ENCODE measurements at regions not wholly inside any gene's neighbourhood (a gene's known extent, or its start where the extent isn't known, plus 50 kb on each side); places are given as distances from the start of the nearest gene placed in this dataset.

DNA sequence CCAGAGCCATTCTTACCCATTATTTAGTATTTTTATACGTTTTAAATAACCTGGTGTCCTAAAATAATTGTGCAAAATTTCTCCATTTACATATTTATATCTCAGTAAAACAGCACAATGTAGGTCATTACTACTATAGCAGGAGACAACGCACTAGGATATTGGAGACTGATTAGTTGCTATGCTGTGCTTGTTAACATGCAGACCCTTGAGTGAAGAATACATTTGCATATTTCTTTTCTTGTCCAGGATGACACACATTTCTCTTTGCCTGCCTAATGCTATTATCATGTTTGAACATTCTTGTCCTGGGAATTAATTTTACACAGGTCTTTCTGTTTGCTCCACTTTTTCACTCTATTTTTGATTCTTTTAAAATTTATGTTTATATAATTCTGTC lies 823.8 kb upstream of the ATXN8OS start:
- CTCF ChIA-PET: no interaction called here
- no peaks in the 10 kb centered on the region for H3K9me3 ChIP-seq (ENCODE audit: low read length)
- ATAC-seq: no peak
- H3K4me2 ChIP-seq (ENCODE audit: low read length): no peak overlapping the region
- no peak overlapping the region for H3K27ac ChIP-seq (ENCODE audit: low read length)
- intact Hi-C loops (cut with micrococcal nuclease): no loop called here
- no TSS peak for BruUV-seq (replicated peaks)
- no peak overlapping the region for H3K4me3 ChIP-seq (ENCODE audit: low read length)
- no peaks in the 10 kb centered on the region for H3F3A ChIP-seq (ENCODE audit: low read length, unreplicated experiment)
- no peak for DNase-seq
- H4K20me1 ChIP-seq (ENCODE audit: low read length): no peaks in the 10 kb centered on the region
- POLR2A ChIA-PET (ENCODE audit: unreplicated experiment): no interaction called here
- H3K9ac ChIP-seq (ENCODE audit: low read length): no peak overlapping the region
- H3K9me2 ChIP-seq (replicated peaks; ENCODE audit: low read length): no peaks in the 10 kb centered on the region
- H3K36me3 ChIP-seq (ENCODE audit: low read depth, low read length): no peaks in the 10 kb centered on the region
- no peaks in the 10 kb centered on the region for H3K4me1 ChIP-seq (ENCODE audit: insufficient read depth, low read length)
- H3K27me3 ChIP-seq (ENCODE audit: low read length): no peaks in the 10 kb centered on the region
- H2AFZ ChIP-seq (ENCODE audit: low read length): no peak overlapping the region
- H3K79me2 ChIP-seq (ENCODE audit: low read length): no peaks in the 10 kb centered on the region
- TF ChIP-seq EZH2 (IDR thresholded peaks at IDR 0.05; ENCODE audit: low read length, unreplicated experiment) (no peak), EZH2phosphoT487 (IDR thresholded peaks at IDR 0.05; ENCODE audit: borderline replicate concordance, low read length) (no peak)
- TF ChIP-seq, protein P1, sequence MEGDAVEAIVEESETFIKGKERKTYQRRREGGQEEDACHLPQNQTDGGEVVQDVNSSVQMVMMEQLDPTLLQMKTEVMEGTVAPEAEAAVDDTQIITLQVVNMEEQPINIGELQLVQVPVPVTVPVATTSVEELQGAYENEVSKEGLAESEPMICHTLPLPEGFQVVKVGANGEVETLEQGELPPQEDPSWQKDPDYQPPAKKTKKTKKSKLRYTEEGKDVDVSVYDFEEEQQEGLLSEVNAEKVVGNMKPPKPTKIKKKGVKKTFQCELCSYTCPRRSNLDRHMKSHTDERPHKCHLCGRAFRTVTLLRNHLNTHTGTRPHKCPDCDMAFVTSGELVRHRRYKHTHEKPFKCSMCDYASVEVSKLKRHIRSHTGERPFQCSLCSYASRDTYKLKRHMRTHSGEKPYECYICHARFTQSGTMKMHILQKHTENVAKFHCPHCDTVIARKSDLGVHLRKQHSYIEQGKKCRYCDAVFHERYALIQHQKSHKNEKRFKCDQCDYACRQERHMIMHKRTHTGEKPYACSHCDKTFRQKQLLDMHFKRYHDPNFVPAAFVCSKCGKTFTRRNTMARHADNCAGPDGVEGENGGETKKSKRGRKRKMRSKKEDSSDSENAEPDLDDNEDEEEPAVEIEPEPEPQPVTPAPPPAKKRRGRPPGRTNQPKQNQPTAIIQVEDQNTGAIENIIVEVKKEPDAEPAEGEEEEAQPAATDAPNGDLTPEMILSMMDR (conservative IDR thresholded peaks at IDR 0.05; ENCODE audit: low read depth, low read length): no peak

GRCh38 chr13:69283301-69283700 lies 824.3 kb upstream of the ATXN8OS start:
- DNase-seq (no peak), ATAC-seq (no peak)
- Histone ChIP-seq H3K36me3 (ENCODE audit: low read depth, low read length) (no peaks in the 10 kb centered on the region), H3K27ac (ENCODE audit: low read length) (no peak overlapping the region), H3K27me3 (ENCODE audit: low read length) (no peaks in the 10 kb centered on the region), H3K79me2 (ENCODE audit: low read length) (no peaks in the 10 kb centered on the region), H3K4me2 (ENCODE audit: low read length) (no peak overlapping the region), H3K9me2 (replicated peaks; ENCODE audit: low read length) (no peaks in the 10 kb centered on the region), H3K9ac (ENCODE audit: low read length) (no peak overlapping the region), H4K20me1 (ENCODE audit: low read length) (no peaks in the 10 kb centered on the region), H2AFZ (ENCODE audit: low read length) (no peak overlapping the region), H3F3A (ENCODE audit: low read length, unreplicated experiment) (no peaks in the 10 kb centered on the region), H3K9me3 (ENCODE audit: low read length) (no peaks in the 10 kb centered on the region), H3K4me1 (ENCODE audit: insufficient read depth, low read length) (no peaks in the 10 kb centered on the region), H3K4me3 (ENCODE audit: low read length) (no peak overlapping the region)
- BruUV-seq (replicated peaks): no TSS peak
- TF ChIP-seq EZH2phosphoT487 (IDR thresholded peaks at IDR 0.05; ENCODE audit: borderline replicate concordance, low read length) (no peak), EZH2 (IDR thresholded peaks at IDR 0.05; ENCODE audit: low read length, unreplicated experiment) (no peak)
- TF ChIP-seq, protein P1 (conservative IDR thresholded peaks at IDR 0.05; ENCODE audit: low read depth, low read length): no peak
- ChIA-PET POLR2A (ENCODE audit: unreplicated experiment) (no interaction called here), CTCF (no interaction called here)
- intact Hi-C loops (cut with micrococcal nuclease): no loop called here

- Histone ChIP-seq H3K4me3 (ENCODE audit: low read length) (no peak overlapping the region), H3K36me3 (ENCODE audit: low read depth, low read length) (no peaks in the 10 kb centered on the region), H3K79me2 (ENCODE audit: low read length) (no peaks in the 10 kb centered on the region), H3K9ac (ENCODE audit: low read length) (no peak overlapping the region), H2AFZ (ENCODE audit: low read length) (no peak overlapping the region), H3K9me3 (ENCODE audit: low read length) (no peaks in the 10 kb centered on the region), H3K4me1 (ENCODE audit: insufficient read depth, low read length) (no peaks in the 10 kb centered on the region), H3F3A (ENCODE audit: low read length, unreplicated experiment) (no peaks in the 10 kb centered on the region), H3K27ac (ENCODE audit: low read length) (no peak overlapping the region), H3K27me3 (ENCODE audit: low read length) (no peaks in the 10 kb centered on the region), H4K20me1 (ENCODE audit: low read length) (no peaks in the 10 kb centered on the region), H3K9me2 (replicated peaks; ENCODE audit: low read length) (no peaks in the 10 kb centered on the region), H3K4me2 (ENCODE audit: low read length) (no peak overlapping the region)
- ATAC-seq: no peak
- POLR2A ChIA-PET (ENCODE audit: unreplicated experiment): no interaction called here
- TF ChIP-seq EZH2 (IDR thresholded peaks at IDR 0.05; ENCODE audit: low read length, unreplicated experiment) (no peak), EZH2phosphoT487 (IDR thresholded peaks at IDR 0.05; ENCODE audit: borderline replicate concordance, low read length) (no peak)
- TF ChIP-seq, protein P1 (conservative IDR thresholded peaks at IDR 0.05; ENCODE audit: low read depth, low read length): no peak
- intact Hi-C loops (cut with micrococcal nuclease): no loop called here
- CTCF ChIA-PET: no interaction called here
- BruUV-seq (replicated peaks): no TSS peak
- no peak for DNase-seq
Measured at GRCh38 chr13:69280399-69280798, 827.2 kb upstream of the ATXN8OS start.

All from PC-3 (cell line).